ENCODE measurements at regions not wholly inside any gene's neighbourhood (a gene's known extent, or its start where the extent isn't known, plus 50 kb on each side); places are given as distances from the start of the nearest gene placed in this dataset.

- FAIRE-seq: no peak
Measured at GRCh38 chr5:175025077-175025476, 300.7 kb downstream of the MSX2 start.

GRCh38 chr5:175021841-175022625, 297.7 kb downstream of the MSX2 start:
- no peak for FAIRE-seq

GRCh38 chr5:175021321-175021720, 296.9 kb downstream of the MSX2 start:
- FAIRE-seq: no peak

- no peak for FAIRE-seq
Measured at GRCh38 chr5:175015028-175015685, 290.8 kb downstream of the MSX2 start.

- no peak for FAIRE-seq
Measured at GRCh38 chr5:175013251-175013650, 288.9 kb downstream of the MSX2 start.

GRCh38 chr5:175012267-175012666, 287.9 kb downstream of the MSX2 start:
- no peak for FAIRE-seq

- no peak for FAIRE-seq
Measured at GRCh38 chr5:175003531-175003930, 279.1 kb downstream of the MSX2 start.

- FAIRE-seq: no peak
Measured at GRCh38 chr5:175001876-175002645, 277.7 kb downstream of the MSX2 start.

- no peak for FAIRE-seq
Measured at GRCh38 chr5:175001311-175001710, 276.9 kb downstream of the MSX2 start.

GRCh38 chr5:174999581-174999980, 275.2 kb downstream of the MSX2 start:
- FAIRE-seq: no peak

- FAIRE-seq: no peak
Measured at GRCh38 chr5:174998131-174998730, 273.8 kb downstream of the MSX2 start.

GRCh38 chr5:174997688-174998087, 273.3 kb downstream of the MSX2 start:
- FAIRE-seq: no peak

- FAIRE-seq: no peak
Measured at GRCh38 chr5:174996941-174997340, 272.6 kb downstream of the MSX2 start.

GRCh38 chr5:174995827-174996226, 271.4 kb downstream of the MSX2 start:
- FAIRE-seq: no peak

- no peak for FAIRE-seq
Measured at GRCh38 chr5:174991847-174992246, 267.5 kb downstream of the MSX2 start.

- FAIRE-seq: no peak
Measured at GRCh38 chr5:174990909-174991308, 266.5 kb downstream of the MSX2 start.

- no peak for FAIRE-seq
Measured at GRCh38 chr5:174987443-174988012, 263.1 kb downstream of the MSX2 start.

GRCh38 chr5:174984863-174985262, 260.5 kb downstream of the MSX2 start:
- FAIRE-seq: no peak

GRCh38 chr5:174982485-174982884, 258.1 kb downstream of the MSX2 start:
- no peak for FAIRE-seq

- no peak for FAIRE-seq
Measured at GRCh38 chr5:174981416-174981815, 257.0 kb downstream of the MSX2 start.

- FAIRE-seq: no peak
Measured at GRCh38 chr5:174980952-174981351, 256.6 kb downstream of the MSX2 start.

- FAIRE-seq: no peak
Measured at GRCh38 chr5:174972291-174972690, 247.9 kb downstream of the MSX2 start.

- no peak for FAIRE-seq
Measured at GRCh38 chr5:174971210-174971609, 246.8 kb downstream of the MSX2 start.

All from endometrium (tissue), 2 donors.